H1 (cell line): ENCODE measurements at regions not wholly inside any gene's neighbourhood (a gene's known extent, or its start where the extent isn't known, plus 50 kb on each side); places are given as distances from the start of the nearest gene placed in this dataset.

Experiments
- CTCF ChIA-PET: fragments of 300-600 bp; sonication (Branson Sonifier 250); formaldehyde crosslinking; loops from one replicate; lab custom pipeline; 2021; ENCODE audit not compliant: partially characterized antibody; lab: Charles Lee
- POLR2A ChIA-PET: fragments of 300-600 bp; sonication (Branson Sonifier 250); formaldehyde crosslinking; loops from one replicate; lab custom pipeline; 2021; ENCODE audit warnings: inconsistent platforms; ENCODE audit not compliant: partially characterized antibody; lab: Charles Lee
- DNase-seq, 2 experiments: peaks; one replicate each; pipeline versions ENCODE4 v3.0.0 to v3.0.0-alpha.2; 2010 to 2022; ENCODE audit warnings: low spot score in 2 of 2, low read depth in 1 of 2, mixed read lengths in 1 of 2
- FAIRE-seq: peaks from 2 replicates; lab custom pipeline; 2011; peaks lifted over from hg19 to GRCh38; lab: Jason Lieb, UNC
- H2AFZ ChIP-seq: 2 replicates; pipeline ENCODE4 v1.8.1; 2012; ENCODE audit warnings: low read length, inconsistent platforms
- H2AK5ac ChIP-seq: 2 replicates; pipeline ENCODE4 v1.6.1; 2013; ENCODE audit warnings: low read depth, low read length
- H2BK120ac ChIP-seq: replicated peaks from 2 replicates; pipeline ENCODE3; 2013; ENCODE audit warnings: low read depth, low read length, inconsistent platforms
- H2BK12ac ChIP-seq: 2 replicates; pipeline ENCODE4 v1.6.1; 2013; ENCODE audit warnings: low read depth, low read length
- H2BK15ac ChIP-seq: 2 replicates; pipeline ENCODE4 v1.6.1; 2013; ENCODE audit warnings: low read length
- H2BK20ac ChIP-seq: 2 replicates; pipeline ENCODE4 v1.6.1; 2013; ENCODE audit warnings: low read length
- H2BK5ac ChIP-seq: 2 replicates; pipeline ENCODE4 v1.6.1; 2013; ENCODE audit warnings: low read depth, low read length
- H3K14ac ChIP-seq: 2 replicates; pipeline ENCODE4 v1.6.1; 2013; ENCODE audit warnings: inconsistent platforms; ENCODE audit not compliant: insufficient read length
- H3K18ac ChIP-seq: 2 replicates; pipeline ENCODE4 v1.6.1; 2013; ENCODE audit warnings: low read length; ENCODE audit errors: extremely low read depth
- H3K23ac ChIP-seq: 2 replicates; pipeline ENCODE4 v1.6.1; 2013; ENCODE audit warnings: inconsistent platforms; ENCODE audit not compliant: insufficient read length
- H3K23me2 ChIP-seq: 2 replicates; pipeline ENCODE4 v1.6.1; 2013; ENCODE audit warnings: low read depth, low read length
- H3K27ac ChIP-seq: 2 replicates; pipeline ENCODE4 v1.6.1; 2011; ENCODE audit warnings: low read depth, low read length, inconsistent platforms
- H3K27me3 ChIP-seq, 4 experiments: replicated peaks in 1 of 4; 1 replicate in 1 of 4; 2 replicates in 3 of 4; pipeline versions ENCODE4 v1.6.1 to v1.8.1; 2011 to 2013; ENCODE audit warnings: low read length in 3 of 4, mild to moderate bottlenecking in 3 of 4, inconsistent platforms in 2 of 4, mixed read lengths in 2 of 4, moderate library complexity in 1 of 4; ENCODE audit not compliant: control insufficient read depth in 3 of 4, insufficient read depth in 3 of 4; ENCODE audit errors: extremely low read depth in 1 of 4
- H3K36me3 ChIP-seq, 4 experiments: 2 replicates each; pipeline versions ENCODE4 v1.6.1 to v1.8.1; 2011 to 2013; ENCODE audit warnings: mild to moderate bottlenecking in 4 of 4, low read length in 3 of 4, moderate library complexity in 2 of 4, control low read depth in 1 of 4, inconsistent platforms in 1 of 4; ENCODE audit not compliant: insufficient read depth in 4 of 4, control insufficient read depth in 2 of 4
- H3K4ac ChIP-seq: replicated peaks from 2 replicates; pipeline ENCODE3; 2013; ENCODE audit warnings: low read length, low read depth, mixed read lengths, inconsistent platforms; ENCODE audit not compliant: insufficient read length
- H3K4me1 ChIP-seq, 4 experiments: replicated peaks in 1 of 4; 1 replicate in 1 of 4; 2 replicates in 3 of 4; pipeline versions ENCODE4 v1.6.1 to v1.8.1; 2011 to 2013; ENCODE audit warnings: low read length in 3 of 4, inconsistent platforms in 2 of 4, mixed read lengths in 1 of 4; ENCODE audit not compliant: insufficient read depth in 4 of 4, control insufficient read depth in 3 of 4
- H3K4me2 ChIP-seq, 2 experiments: 2 replicates each; pipeline versions ENCODE4 v1.6.1 to v1.8.1; 2011 to 2013; ENCODE audit warnings: low read depth in 2 of 2, low read length in 2 of 2, control low read depth in 1 of 2, inconsistent platforms in 1 of 2, mild to moderate bottlenecking in 1 of 2; ENCODE audit not compliant: insufficient read depth in 1 of 2
- H3K4me3 ChIP-seq, 4 experiments: fragments of 200-600, 300-600 bp in 1 of 4; sonication (generic), shearing (Covaris generic), sonication (Bioruptor Twin) in 1 of 4; 2 replicates each; pipeline versions ENCODE4 v1.5.1 to v1.8.1; 2011 to 2016; ENCODE audit warnings: low read length in 4 of 4, low read depth in 3 of 4, control low read depth in 2 of 4, inconsistent platforms in 2 of 4, mild to moderate bottlenecking in 2 of 4, mixed read lengths in 1 of 4, moderate library complexity in 1 of 4; ENCODE audit not compliant: insufficient read depth in 2 of 4; ENCODE audit errors: extremely low read depth in 1 of 4
- H3K56ac ChIP-seq: replicated peaks from 2 replicates; pipeline ENCODE3; 2013; ENCODE audit warnings: low read depth, mild to moderate bottlenecking, mixed read lengths, low read length, inconsistent platforms; ENCODE audit not compliant: insufficient read length
- H3K79me1 ChIP-seq: 2 replicates; pipeline ENCODE4 v1.6.1; 2013; ENCODE audit warnings: low read depth, low read length, control low read depth
- H3K79me2 ChIP-seq, 2 experiments: 2 replicates each; pipeline versions ENCODE4 v1.6.1 to v1.8.1; 2012 to 2013; ENCODE audit warnings: low read length in 2 of 2, mild to moderate bottlenecking in 2 of 2, inconsistent platforms in 1 of 2; ENCODE audit not compliant: insufficient read depth in 2 of 2, control insufficient read depth in 1 of 2
- H3K9ac ChIP-seq, 4 experiments: replicated peaks in 1 of 4; 1 replicate in 1 of 4; 2 replicates in 3 of 4; pipeline versions ENCODE4 v1.6.1 to v1.8.1; 2011 to 2013; ENCODE audit warnings: low read depth in 3 of 4, low read length in 3 of 4, control low read depth in 2 of 4, mild to moderate bottlenecking in 2 of 4, moderate library complexity in 2 of 4, inconsistent platforms in 1 of 4; ENCODE audit errors: extremely low read depth in 1 of 4
- H3K9me3 ChIP-seq, 2 experiments: 2 replicates each; pipeline versions ENCODE4 v1.6.1 to v1.8.1; 2012 to 2013; ENCODE audit warnings: mild to moderate bottlenecking in 2 of 2, moderate library complexity in 2 of 2, control low read depth in 1 of 2, inconsistent platforms in 1 of 2, low read depth in 1 of 2, low read length in 1 of 2, mixed read lengths in 1 of 2; ENCODE audit not compliant: insufficient read depth in 2 of 2
- H4K20me1 ChIP-seq, 2 experiments: replicated peaks in 1 of 2; 2 replicates each; pipeline versions ENCODE3 to v1.8.1; 2011 to 2013; ENCODE audit warnings: inconsistent platforms in 2 of 2, low read length in 2 of 2, mild to moderate bottlenecking in 1 of 2; ENCODE audit not compliant: insufficient read depth in 2 of 2, control insufficient read depth in 1 of 2
- H4K5ac ChIP-seq: 2 replicates; pipeline ENCODE4 v1.6.1; 2013; ENCODE audit warnings: low read length, low read depth, mixed read lengths, inconsistent platforms; ENCODE audit not compliant: insufficient read length
- H4K8ac ChIP-seq: 2 replicates; pipeline ENCODE4 v1.8.0; 2013; ENCODE audit warnings: mild to moderate bottlenecking, moderate library complexity, low read length, inconsistent platforms; ENCODE audit not compliant: insufficient read depth; ENCODE audit errors: extremely low read depth
- H4K91ac ChIP-seq: replicated peaks from 2 replicates; pipeline ENCODE3; 2013; ENCODE audit warnings: low read length, mixed read lengths, inconsistent platforms; ENCODE audit not compliant: insufficient read length
- EGR1 ChIP-seq: IDR thresholded peaks from 2 replicates; pipeline ENCODE4 v1.6.1; 2011; ENCODE audit warnings: low read depth, low read length, borderline replicate concordance
- EZH2 ChIP-seq: fragments of 200-600 bp; sonication (generic); IDR thresholded peaks from 2 replicates; pipeline ENCODE4 v1.7.1; 2012; ENCODE audit warnings: low read depth, mild to moderate bottlenecking, moderate library complexity, low read length, inconsistent platforms; ENCODE audit not compliant: severe bottlenecking
- GABPA ChIP-seq: IDR thresholded peaks from 2 replicates; pipeline ENCODE4 v1.6.1; 2011; ENCODE audit warnings: mild to moderate bottlenecking, low read length, moderate library complexity, borderline replicate concordance; ENCODE audit not compliant: insufficient read depth
- KDM4A ChIP-seq: IDR thresholded peaks from one replicate; pipeline ENCODE4 v1.7.1; 2012; ENCODE audit warnings: low read depth, mild to moderate bottlenecking, moderate library complexity, low read length, inconsistent platforms; ENCODE audit not compliant: severe bottlenecking
- PHF8 ChIP-seq: fragments of 200-600 bp; sonication (generic); conservative IDR thresholded peaks from 2 replicates; pipeline ENCODE4 v1.7.1; 2012; ENCODE audit warnings: low read depth, mild to moderate bottlenecking, inconsistent platforms, low read length, moderate library complexity
- POU5F1 ChIP-seq: IDR thresholded peaks from 2 replicates; pipeline ENCODE4 v1.6.1; 2011; ENCODE audit warnings: low read depth, mild to moderate bottlenecking, low read length, moderate library complexity
- RNF2 ChIP-seq: fragments of 200-900, 300-1000 bp; sonication (generic); IDR thresholded peaks from 2 replicates; pipeline ENCODE4 v1.7.1; 2016; ENCODE audit warnings: borderline replicate concordance, low read depth, mild to moderate bottlenecking, antibody characterized with exemption, low read length; ENCODE audit not compliant: poor library complexity, severe bottlenecking; ENCODE audit errors: missing control alignments
- SIX5 ChIP-seq: IDR thresholded peaks from 2 replicates; pipeline ENCODE4 v1.6.1; 2011; ENCODE audit warnings: mild to moderate bottlenecking, low read depth, low read length
- TBP ChIP-seq: IDR thresholded peaks from 2 replicates; pipeline ENCODE4 v1.6.1; 2011; ENCODE audit warnings: low read depth, low read length, improper control_type of control experiment
- WGBS, 2 experiments: shearing (Covaris generic) in 1 of 2; methylation state at CpG; one replicate each; pipeline versions ENCODE4 v1.1.6 to v1.1.7; 2013 to 2015; ENCODE audit warnings: low lambda C conversion rate in 2 of 2, mixed read lengths in 2 of 2, inconsistent platforms in 1 of 2, low coverage in 1 of 2, missing lambda C conversion rate in 1 of 2; ENCODE audit not compliant: insufficient replicate concordance in 2 of 2, insufficient coverage in 1 of 2, insufficient read length in 1 of 2; ENCODE audit errors: extremely low coverage in 1 of 2, missing lambda C conversion rate in 1 of 2; 5-methylcytosine and 5-hydroxymethylcytosine counted together
- TF ChIP-seq, protein P1 (sequence below): IDR thresholded peaks from 2 replicates; pipeline ENCODE4 v1.6.1; 2011; ENCODE audit warnings: low read length, improper control_type of control experiment

DNA sequence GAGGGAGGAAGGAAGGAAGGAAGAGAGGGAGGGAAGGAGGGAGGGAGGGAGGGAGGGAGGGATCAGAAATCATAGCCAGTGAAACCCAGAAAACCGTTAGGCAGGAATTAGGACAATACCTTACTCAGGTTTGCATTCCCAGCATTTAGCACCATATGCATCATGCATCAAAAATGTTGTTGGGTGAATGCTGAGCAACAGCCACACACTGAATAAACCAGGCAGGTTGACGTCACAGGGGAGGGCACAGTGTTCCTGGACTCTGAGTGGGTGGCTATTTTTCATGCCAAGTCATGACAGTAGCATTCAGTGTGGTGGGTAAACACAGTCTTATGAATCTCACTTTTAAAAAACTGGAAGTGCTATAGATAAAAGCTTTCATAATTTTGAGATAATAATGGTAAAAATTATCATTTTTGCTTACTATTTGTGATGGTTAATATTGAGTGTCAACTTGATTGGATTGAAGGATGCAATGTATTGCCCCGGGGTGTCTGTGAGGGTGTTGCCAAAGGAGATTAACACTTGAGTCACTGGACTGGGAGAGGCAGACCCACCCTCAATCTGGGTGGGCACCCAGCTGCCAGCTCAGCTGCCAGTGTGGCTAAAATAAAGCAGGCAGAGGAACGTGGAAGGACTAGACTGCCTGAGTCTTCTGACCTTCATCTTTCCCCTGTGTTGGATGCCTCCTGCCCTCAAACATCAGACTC is 199.1 kb upstream of the PRKCQ start:
- H2AFZ ChIP-seq: no peak overlapping the region
- H3K4me2 ChIP-seq: no peak overlapping the region
- WGBS, 2 experiments: 97% methylated on average over 3 of the region's 4 CpGs; no CpG with 5 or more reads in 1 of the 2 experiments
- H3K4me3 ChIP-seq: no peak overlapping the region
- H4K5ac ChIP-seq: no peak overlapping the region
- H3K27ac ChIP-seq: no peak overlapping the region
- FAIRE-seq: no peak
- H2BK20ac ChIP-seq: 0 out of 2 replicates have a peak overlapping the region, but pooled peaks have one; percentile 48
- POLR2A ChIA-PET: no interaction called here
- no peak overlapping the region for H2BK12ac ChIP-seq
- peak overlapping the region; percentile 66; the same call in 1 of the 2 replicates for H2BK15ac ChIP-seq
- DNase-seq: no peak
- H3K14ac ChIP-seq: no peak overlapping the region
- no peaks in the 10 kb centered on the region for H3K9me3 ChIP-seq
- no peak overlapping the region for H3K18ac ChIP-seq
- no peaks in the 10 kb centered on the region for H3K79me2 ChIP-seq
- no peak overlapping the region for H2BK5ac ChIP-seq
- no peak overlapping the region for H4K8ac ChIP-seq
- no peak overlapping the region for H3K4ac ChIP-seq
- peak overlapping the region; percentile 76 for H4K91ac ChIP-seq
- CTCF ChIA-PET: no interaction called here
- no peaks in the 10 kb centered on the region for H3K79me1 ChIP-seq
- H3K23ac ChIP-seq: no peak overlapping the region
- no peak overlapping the region for H3K9ac ChIP-seq
- H3K4me1 ChIP-seq: peaks cover 0 to 2% (median 0%) of the 10 kb centered on the region in 4 experiments; a peak in 2 of 7 replicates
- no peak overlapping the region for H2AK5ac ChIP-seq
- H3K36me3 ChIP-seq: no peaks in the 10 kb centered on the region
- no peaks in the 10 kb centered on the region; a peak in 2 of 7 replicates for H3K27me3 ChIP-seq
- no peak overlapping the region for H2BK120ac ChIP-seq
- H3K23me2 ChIP-seq: no peaks in the 10 kb centered on the region; the same call in 1 of the 2 replicates
- no peaks in the 10 kb centered on the region for H4K20me1 ChIP-seq
- no peak overlapping the region for H3K56ac ChIP-seq
- TF ChIP-seq RNF2 (no peak), EGR1 (no peak), SIX5 (no peak), POU5F1 (no peak), GABPA (no peak), EZH2 (no peak), TBP (no peak), KDM4A (no peak), PHF8 (no peak)
- TF ChIP-seq, protein P1, sequence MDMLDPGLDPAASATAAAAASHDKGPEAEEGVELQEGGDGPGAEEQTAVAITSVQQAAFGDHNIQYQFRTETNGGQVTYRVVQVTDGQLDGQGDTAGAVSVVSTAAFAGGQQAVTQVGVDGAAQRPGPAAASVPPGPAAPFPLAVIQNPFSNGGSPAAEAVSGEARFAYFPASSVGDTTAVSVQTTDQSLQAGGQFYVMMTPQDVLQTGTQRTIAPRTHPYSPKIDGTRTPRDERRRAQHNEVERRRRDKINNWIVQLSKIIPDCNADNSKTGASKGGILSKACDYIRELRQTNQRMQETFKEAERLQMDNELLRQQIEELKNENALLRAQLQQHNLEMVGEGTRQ: no peak
